Panc1 (cell line): ENCODE measurements at regions not wholly inside any gene's neighbourhood (a gene's known extent, or its start where the extent isn't known, plus 50 kb on each side); places are given as distances from the start of the nearest gene placed in this dataset.

Experiments
- ATAC-seq: fragments of 200-7000 bp; cut with Tn5 transposase; 2 replicates; pipeline ENCODE4 v1.9.1; 2020; ENCODE audit warnings: mild to moderate bottlenecking, moderate library complexity
- BruUV-seq: library from RNA; stranded (reverse); fragments of 400-500 nt; replicated peaks from 2 replicates; lab custom pipeline; 2021; lab: Mats Ljungman, UMichigan
- CTCF ChIA-PET: fragments of 300-600 bp; sonication (Branson Sonifier 250); formaldehyde crosslinking; loops from one replicate; lab custom pipeline; 2022; ENCODE audit warnings: antibody characterized with exemption; lab: Charles Lee
- POLR2A ChIA-PET: fragments of 300-600 bp; sonication (Branson Sonifier 250); formaldehyde crosslinking; loops from one replicate; lab custom pipeline; 2022; ENCODE audit warnings: antibody characterized with exemption; lab: Charles Lee
- DNase-seq: peaks from one replicate; pipeline ENCODE4 v3.0.0-alpha.2; 2010; ENCODE audit warnings: low read depth, low spot score
- H3K27ac ChIP-seq: 2 replicates; pipeline ENCODE4 v1.5.1; 2011; ENCODE audit warnings: mild to moderate bottlenecking, low read length, inconsistent platforms
- H3K27me3 ChIP-seq: fragments of 200-500 bp; sonication (Bioruptor generic); 2 replicates; pipeline ENCODE4 v1.6.0; 2014; ENCODE audit warnings: low read length, inconsistent platforms; ENCODE audit not compliant: control insufficient read depth, insufficient read depth
- H3K36me3 ChIP-seq: fragments of 200-500 bp; sonication (Bioruptor generic); 2 replicates; pipeline ENCODE4 v1.5.1; 2014; ENCODE audit warnings: inconsistent platforms, mild to moderate bottlenecking, low read length, moderate library complexity; ENCODE audit not compliant: control insufficient read depth, insufficient read depth
- H3K4me1 ChIP-seq: 2 replicates; pipeline ENCODE4 v1.5.1; 2011; ENCODE audit warnings: inconsistent platforms, mild to moderate bottlenecking, low read length, moderate library complexity; ENCODE audit not compliant: control insufficient read depth, insufficient read depth
- H3K4me3 ChIP-seq, 2 experiments: 2 replicates each; pipeline ENCODE4 v1.5.1; 2011 to 2012; ENCODE audit warnings: low read depth in 2 of 2, low read length in 2 of 2, mild to moderate bottlenecking in 2 of 2, inconsistent platforms in 1 of 2, moderate library complexity in 1 of 2
- H3K9me3 ChIP-seq: fragments of 200-500 bp; sonication (Bioruptor generic); 2 replicates; pipeline ENCODE4 v1.5.1; 2014; ENCODE audit warnings: low read depth, mild to moderate bottlenecking, inconsistent platforms, low read length, moderate library complexity; ENCODE audit not compliant: control insufficient read depth, insufficient read depth
- CTCF ChIP-seq: fragments of 450-650 bp; IDR thresholded peaks from 2 replicates; pipeline ENCODE4 v1.5.1; 2017; ENCODE audit warnings: mild to moderate bottlenecking
- POLR2AphosphoS5 ChIP-seq: IDR thresholded peaks from 2 replicates; pipeline ENCODE4 v1.6.1; 2012; ENCODE audit warnings: mild to moderate bottlenecking, low read depth, low read length, moderate library complexity
- SIN3A ChIP-seq: IDR thresholded peaks from 2 replicates; pipeline ENCODE4 v1.6.1; 2012; ENCODE audit warnings: low read depth, mild to moderate bottlenecking, low read length, moderate library complexity, borderline replicate concordance; ENCODE audit not compliant: insufficient read depth
- TCF7L2 ChIP-seq: IDR thresholded peaks from 2 replicates; pipeline ENCODE4 v1.6.1; 2011; ENCODE audit warnings: mild to moderate bottlenecking, low read depth, low read length, inconsistent platforms
- in situ Hi-C: cut with HindIII; loops from 2 replicates; pipeline ENCODE4 v1.10.0; 2016; ENCODE audit warnings: low sequenced_read_pairs, low pct_unique_long_range_greater_than_20kb
- intact Hi-C: fragments of 100-400 bp; cut with micrococcal nuclease; formaldehyde crosslinking; loops from one replicate; pipeline ENCODE4 v1.10.0; 2022; ENCODE audit not compliant: unreplicated experiment
- TF ChIP-seq, protein P1 (sequence below), 2 experiments: IDR thresholded peaks; 2 replicates each; pipeline ENCODE4 v1.6.1; 2011 to 2012; ENCODE audit warnings: low read depth in 2 of 2, control low read depth in 1 of 2, low read length in 1 of 2, mild to moderate bottlenecking in 1 of 2, moderate library complexity in 1 of 2; ENCODE audit not compliant: insufficient read depth in 1 of 2

GRCh38 chr4:147222906-147223305 lies 258.0 kb upstream of the EDNRA start:
- intact Hi-C loops = no loop called here
- TF ChIP-seq CTCF (no peak), POLR2AphosphoS5 (no peak), SIN3A (no peak), TCF7L2 (no peak)
- TF ChIP-seq, protein P1, sequence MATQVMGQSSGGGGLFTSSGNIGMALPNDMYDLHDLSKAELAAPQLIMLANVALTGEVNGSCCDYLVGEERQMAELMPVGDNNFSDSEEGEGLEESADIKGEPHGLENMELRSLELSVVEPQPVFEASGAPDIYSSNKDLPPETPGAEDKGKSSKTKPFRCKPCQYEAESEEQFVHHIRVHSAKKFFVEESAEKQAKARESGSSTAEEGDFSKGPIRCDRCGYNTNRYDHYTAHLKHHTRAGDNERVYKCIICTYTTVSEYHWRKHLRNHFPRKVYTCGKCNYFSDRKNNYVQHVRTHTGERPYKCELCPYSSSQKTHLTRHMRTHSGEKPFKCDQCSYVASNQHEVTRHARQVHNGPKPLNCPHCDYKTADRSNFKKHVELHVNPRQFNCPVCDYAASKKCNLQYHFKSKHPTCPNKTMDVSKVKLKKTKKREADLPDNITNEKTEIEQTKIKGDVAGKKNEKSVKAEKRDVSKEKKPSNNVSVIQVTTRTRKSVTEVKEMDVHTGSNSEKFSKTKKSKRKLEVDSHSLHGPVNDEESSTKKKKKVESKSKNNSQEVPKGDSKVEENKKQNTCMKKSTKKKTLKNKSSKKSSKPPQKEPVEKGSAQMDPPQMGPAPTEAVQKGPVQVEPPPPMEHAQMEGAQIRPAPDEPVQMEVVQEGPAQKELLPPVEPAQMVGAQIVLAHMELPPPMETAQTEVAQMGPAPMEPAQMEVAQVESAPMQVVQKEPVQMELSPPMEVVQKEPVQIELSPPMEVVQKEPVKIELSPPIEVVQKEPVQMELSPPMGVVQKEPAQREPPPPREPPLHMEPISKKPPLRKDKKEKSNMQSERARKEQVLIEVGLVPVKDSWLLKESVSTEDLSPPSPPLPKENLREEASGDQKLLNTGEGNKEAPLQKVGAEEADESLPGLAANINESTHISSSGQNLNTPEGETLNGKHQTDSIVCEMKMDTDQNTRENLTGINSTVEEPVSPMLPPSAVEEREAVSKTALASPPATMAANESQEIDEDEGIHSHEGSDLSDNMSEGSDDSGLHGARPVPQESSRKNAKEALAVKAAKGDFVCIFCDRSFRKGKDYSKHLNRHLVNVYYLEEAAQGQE (IDR thresholded peaks at IDR 0.05; ENCODE audit: insufficient read depth in 1 of 2, low read depth in 2 of 2, low read length in 1 of 2) = no peak
- CTCF ChIA-PET = no interaction called here

DNA sequence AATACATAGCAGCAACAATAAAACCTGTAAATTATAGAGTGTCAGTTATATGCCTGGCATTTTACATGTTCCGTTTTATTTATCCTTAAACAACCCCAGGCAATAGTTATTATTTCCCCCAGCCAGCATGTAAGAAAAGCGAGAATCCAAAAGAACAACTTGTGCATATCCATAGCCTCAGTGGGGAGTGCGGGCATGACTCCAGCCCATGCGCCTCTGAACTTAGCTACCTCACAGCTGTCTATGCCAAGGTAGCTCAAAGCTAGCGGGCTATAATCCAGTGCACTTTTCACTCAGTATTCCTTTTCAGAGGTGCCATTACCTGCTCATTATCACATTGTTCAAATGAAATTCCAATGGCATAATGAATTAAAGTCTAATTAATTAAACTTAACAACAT lies 257.3 kb upstream of the EDNRA start:
- ATAC-seq = no peak
- Histone ChIP-seq H3K36me3 (no peaks in the 10 kb centered on the region), H3K27ac (no peak overlapping the region), H3K4me1 (no peaks in the 10 kb centered on the region), H3K27me3 (no peaks in the 10 kb centered on the region), H3K9me3 (no peaks in the 10 kb centered on the region), H3K4me3 (no peak overlapping the region)
- DNase-seq = no peak
- intact Hi-C loops (no loop called here), in situ Hi-C loops (no loop called here)
- no TSS peak for BruUV-seq
- TF ChIP-seq SIN3A (no peak), CTCF (no peak), TCF7L2 (no peak), POLR2AphosphoS5 (no peak)
- TF ChIP-seq, protein P1 (IDR thresholded peaks at IDR 0.05; ENCODE audit: insufficient read depth in 1 of 2, low read depth in 2 of 2, low read length in 1 of 2) = no peak
- ChIA-PET POLR2A (no interaction called here), CTCF (no interaction called here)

More at GRCh38 chr4:147222906-147223305, 258.0 kb upstream of the EDNRA start:
- POLR2A ChIA-PET = no interaction called here
- in situ Hi-C loops = no loop called here
- Histone ChIP-seq H3K4me1 (no peaks in the 10 kb centered on the region), H3K4me3 (no peak overlapping the region), H3K27ac (no peak overlapping the region), H3K36me3 (no peaks in the 10 kb centered on the region), H3K27me3 (no peaks in the 10 kb centered on the region), H3K9me3 (no peaks in the 10 kb centered on the region)
- DNase-seq (no peak), ATAC-seq (no peak)
- no TSS peak for BruUV-seq
